ENCODE measurements at regions not wholly inside any gene's neighbourhood (a gene's known extent, or its start where the extent isn't known, plus 50 kb on each side); places are given as distances from the start of the nearest gene placed in this dataset.

- TF ChIP-seq CTCF (IDR thresholded peaks at IDR 0.05) (no peak), EZH2phosphoT487 (IDR thresholded peaks at IDR 0.05) (no peak), EZH2 (IDR thresholded peaks at IDR 0.05) (no peak)
Measured at GRCh38 chr2:128512379-128513115, 193.9 kb upstream of the HS6ST1 start.

All from neural progenitor cell (in vitro differentiated cells).